ENCODE measurements at regions not wholly inside any gene's neighbourhood (a gene's known extent, or its start where the extent isn't known, plus 50 kb on each side); places are given as distances from the start of the nearest gene placed in this dataset.

GRCh38 chr16:35252356-35252936 is 1793.0 kb downstream of the TP53TG3F start:
- no peak overlapping the region for H3K27ac ChIP-seq (ENCODE audit: low read length)
- H3K4me1 ChIP-seq (ENCODE audit: control insufficient read depth, insufficient read depth, low read length) = no peaks in the 10 kb centered on the region
- H3K27ac Mint-ChIP-seq = no peak overlapping the region
- H3K4me1 Mint-ChIP-seq = no peaks in the 10 kb centered on the region
- no peak for DNase-seq
- no peak for ATAC-seq
- intact Hi-C loops (cut with micrococcal nuclease) = no loop called here
- peaks cover 46% of the 10 kb centered on the region for H3K9me3 ChIP-seq (ENCODE audit: control insufficient read depth, insufficient read depth, low read length)
- no peaks in the 10 kb centered on the region for H3K36me3 ChIP-seq (ENCODE audit: control insufficient read depth, insufficient read depth, low read length)
- H3K36me3 Mint-ChIP-seq = peaks cover 13% of the 10 kb centered on the region
- no peaks in the 10 kb centered on the region for H3K27me3 ChIP-seq (ENCODE audit: control insufficient read depth, insufficient read depth, low read length)
- H3K4me3 Mint-ChIP-seq = no peak overlapping the region
- peaks cover 9 to 23% of the 10 kb centered on the region in 2 donors for H3K9me3 Mint-ChIP-seq
- no peak overlapping the region for H3K4me3 ChIP-seq (ENCODE audit: low read length)
- H3K27me3 Mint-ChIP-seq (ENCODE audit: low read depth in 2 of 2) = no peaks in the 10 kb centered on the region
- TF ChIP-seq CTCF (IDR thresholded peaks at IDR 0.05) = no peak
- WGBS (ENCODE audit: insufficient coverage) = 89% methylated on average over 1 of the region's 4 CpGs

GRCh38 chr16:35255186-35255803 is 1795.9 kb downstream of the TP53TG3F start:
- intact Hi-C loops (cut with micrococcal nuclease) = no loop called here
- no peaks in the 10 kb centered on the region for H3K4me1 Mint-ChIP-seq
- DNase-seq (no peak), ATAC-seq (no peak)
- peaks cover 21% of the 10 kb centered on the region for H3K36me3 Mint-ChIP-seq
- Histone ChIP-seq H3K9me3 (ENCODE audit: control insufficient read depth, insufficient read depth, low read length) (peaks cover 42% of the 10 kb centered on the region), H3K4me3 (ENCODE audit: low read length) (no peak overlapping the region), H3K27me3 (ENCODE audit: control insufficient read depth, insufficient read depth, low read length) (no peaks in the 10 kb centered on the region), H3K4me1 (ENCODE audit: control insufficient read depth, insufficient read depth, low read length) (no peaks in the 10 kb centered on the region), H3K36me3 (ENCODE audit: control insufficient read depth, insufficient read depth, low read length) (no peaks in the 10 kb centered on the region), H3K27ac (ENCODE audit: low read length) (no peak overlapping the region)
- TF ChIP-seq CTCF (IDR thresholded peaks at IDR 0.05) = no peak
- H3K4me3 Mint-ChIP-seq = no peak overlapping the region
- peaks cover 10 to 30% of the 10 kb centered on the region in 2 donors for H3K9me3 Mint-ChIP-seq
- 58% methylated on average over 33 of the region's 33 CpGs for WGBS (ENCODE audit: insufficient coverage)
- no peaks in the 10 kb centered on the region for H3K27me3 Mint-ChIP-seq (ENCODE audit: low read depth in 2 of 2)
- H3K27ac Mint-ChIP-seq = no peak overlapping the region

- no peaks in the 10 kb centered on the region for H3K36me3 ChIP-seq (ENCODE audit: control insufficient read depth, insufficient read depth, low read length)
- no peaks in the 10 kb centered on the region for H3K27me3 ChIP-seq (ENCODE audit: control insufficient read depth, insufficient read depth, low read length)
- TF ChIP-seq CTCF (IDR thresholded peaks at IDR 0.05) = no peak
- 48% methylated on average over 11 of the region's 11 CpGs for WGBS (ENCODE audit: insufficient coverage)
- Mint-ChIP-seq H3K9me3 (peaks cover 10 to 30% of the 10 kb centered on the region in 2 donors), H3K27me3 (ENCODE audit: low read depth in 2 of 2) (no peaks in the 10 kb centered on the region), H3K4me1 (no peaks in the 10 kb centered on the region), H3K27ac (no peak overlapping the region), H3K36me3 (peaks cover 21% of the 10 kb centered on the region), H3K4me3 (no peak overlapping the region)
- intact Hi-C loops (cut with micrococcal nuclease) = no loop called here
- peaks cover 37% of the 10 kb centered on the region for H3K9me3 ChIP-seq (ENCODE audit: control insufficient read depth, insufficient read depth, low read length)
- DNase-seq (no peak), ATAC-seq (no peak)
- no peaks in the 10 kb centered on the region for H3K4me1 ChIP-seq (ENCODE audit: control insufficient read depth, insufficient read depth, low read length)
- no peak overlapping the region for H3K27ac ChIP-seq (ENCODE audit: low read length)
- H3K4me3 ChIP-seq (ENCODE audit: low read length) = no peak overlapping the region
Measured at GRCh38 chr16:35255816-35256215, 1796.4 kb downstream of the TP53TG3F start.

- Histone ChIP-seq H3K36me3 (ENCODE audit: control insufficient read depth, insufficient read depth, low read length) (no peaks in the 10 kb centered on the region), H3K9me3 (ENCODE audit: control insufficient read depth, insufficient read depth, low read length) (peaks cover 21% of the 10 kb centered on the region), H3K4me1 (ENCODE audit: control insufficient read depth, insufficient read depth, low read length) (no peaks in the 10 kb centered on the region), H3K27me3 (ENCODE audit: control insufficient read depth, insufficient read depth, low read length) (no peaks in the 10 kb centered on the region), H3K4me3 (ENCODE audit: low read length) (no peak overlapping the region), H3K27ac (ENCODE audit: low read length) (no peak overlapping the region)
- no peaks in the 10 kb centered on the region for H3K27me3 Mint-ChIP-seq (ENCODE audit: low read depth in 2 of 2)
- intact Hi-C loops (cut with micrococcal nuclease) = no loop called here
- no peak for TF ChIP-seq CTCF (IDR thresholded peaks at IDR 0.05)
- H3K27ac Mint-ChIP-seq = no peak overlapping the region
- H3K9me3 Mint-ChIP-seq = peaks cover 13 to 33% of the 10 kb centered on the region in 2 donors
- H3K4me3 Mint-ChIP-seq = no peak overlapping the region
- WGBS (ENCODE audit: insufficient coverage) = 78% methylated on average over 9 of the region's 9 CpGs
- DNase-seq (no peak), ATAC-seq (no peak)
- H3K36me3 Mint-ChIP-seq = peaks cover 22% of the 10 kb centered on the region
- no peaks in the 10 kb centered on the region for H3K4me1 Mint-ChIP-seq
Measured at GRCh38 chr16:35258381-35258780, 1799.0 kb downstream of the TP53TG3F start.

All from natural killer cell (primary cell).